OCI-M2 (cell line): ENCODE measurements at regions not wholly inside any gene's neighbourhood (a gene's known extent, or its start where the extent isn't known, plus 50 kb on each side); places are given as distances from the start of the nearest gene placed in this dataset.
"Not testable (repeated sequence)": the region's sequence is repeated elsewhere in the genome, so short reads cannot be mapped to it uniquely, and the experiment has no call there.

Experiments used
- DNase-seq: peaks from one replicate; lab custom pipeline; 2025; ENCODE audit not compliant: unreplicated experiment; lab: John Stamatoyannopoulos, UW

DNA sequence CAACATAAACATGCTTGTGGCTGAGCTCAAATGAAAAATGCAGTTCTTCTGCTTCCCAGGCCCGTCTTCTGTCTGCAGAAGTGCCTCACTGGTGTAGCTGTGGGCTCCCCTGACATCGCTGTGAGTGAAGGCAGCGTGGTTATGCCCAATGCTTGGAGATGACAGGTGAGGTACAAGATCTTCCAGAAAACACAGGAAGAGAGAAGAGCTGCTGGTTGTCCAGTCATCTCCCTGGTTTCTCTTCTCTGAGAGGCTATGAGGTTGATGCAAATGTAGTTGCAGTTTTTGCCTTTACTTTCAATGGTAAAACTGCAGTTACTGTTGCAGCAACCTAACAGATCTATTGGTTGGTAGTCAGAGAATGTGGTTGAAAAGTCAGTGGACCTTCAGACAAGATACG, 223.6 kb downstream of the GATA3 start:
- no peak for DNase-seq

DNA sequence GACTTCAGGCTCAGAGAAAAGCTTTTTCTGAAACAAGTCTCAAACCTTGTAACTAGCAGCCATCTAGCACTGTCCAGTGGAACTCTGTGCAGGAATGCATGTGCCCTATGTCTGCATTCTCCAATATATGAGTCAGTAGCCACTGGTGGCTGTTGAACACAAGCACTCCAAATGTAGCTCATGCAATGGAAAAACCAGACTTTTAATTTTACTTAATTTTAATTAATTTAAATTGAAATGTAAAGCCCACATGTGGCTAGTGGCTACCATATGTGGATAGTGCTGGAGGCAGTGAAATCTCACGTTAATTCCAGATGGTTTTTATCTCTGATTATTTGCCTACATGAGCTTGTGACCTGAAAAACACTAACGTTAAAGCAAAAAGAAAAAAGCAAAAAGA, 225.1 kb downstream of the GATA3 start:
- no peak for DNase-seq

DNA sequence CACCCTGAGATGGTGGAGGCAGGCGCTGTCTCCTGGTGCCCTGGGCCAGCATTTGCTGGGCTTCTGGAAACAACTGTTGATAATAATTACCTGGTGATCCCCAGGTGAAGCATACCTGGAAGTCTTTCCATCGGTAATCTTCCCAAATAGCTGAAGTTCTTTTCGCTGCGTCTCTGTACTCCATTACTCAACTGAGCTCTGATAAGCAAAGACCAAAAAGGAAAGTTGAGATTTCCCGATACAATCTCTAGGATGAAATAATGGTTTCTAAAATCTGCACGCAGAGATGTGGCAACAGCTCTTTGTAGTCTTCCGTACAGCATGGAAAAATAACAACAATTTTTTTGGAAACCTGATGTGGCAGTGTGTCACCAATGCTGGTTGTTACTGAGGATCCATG, 226.5 kb downstream of the GATA3 start:
- no peak for DNase-seq

DNA sequence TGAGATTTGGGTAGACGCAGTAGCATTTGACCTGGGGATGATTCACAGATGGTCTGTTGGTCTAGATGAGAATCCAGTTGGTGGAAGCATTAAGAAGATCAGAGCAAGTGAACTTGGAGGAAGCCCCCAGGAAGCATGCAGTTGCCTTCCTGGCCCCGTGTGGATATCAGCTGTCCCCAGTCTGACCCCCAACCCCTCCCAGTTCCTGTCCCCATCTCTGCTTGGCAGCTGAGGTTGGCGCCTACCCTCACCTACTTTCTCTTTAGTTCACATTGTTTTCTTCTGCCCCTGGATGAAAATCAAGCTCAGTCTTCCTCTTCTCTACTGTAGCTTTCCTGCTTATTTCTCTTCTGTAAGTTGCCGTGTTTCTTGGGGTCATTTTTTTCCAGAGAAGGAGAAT, 227.9 kb downstream of the GATA3 start:
- no peak for DNase-seq

DNA sequence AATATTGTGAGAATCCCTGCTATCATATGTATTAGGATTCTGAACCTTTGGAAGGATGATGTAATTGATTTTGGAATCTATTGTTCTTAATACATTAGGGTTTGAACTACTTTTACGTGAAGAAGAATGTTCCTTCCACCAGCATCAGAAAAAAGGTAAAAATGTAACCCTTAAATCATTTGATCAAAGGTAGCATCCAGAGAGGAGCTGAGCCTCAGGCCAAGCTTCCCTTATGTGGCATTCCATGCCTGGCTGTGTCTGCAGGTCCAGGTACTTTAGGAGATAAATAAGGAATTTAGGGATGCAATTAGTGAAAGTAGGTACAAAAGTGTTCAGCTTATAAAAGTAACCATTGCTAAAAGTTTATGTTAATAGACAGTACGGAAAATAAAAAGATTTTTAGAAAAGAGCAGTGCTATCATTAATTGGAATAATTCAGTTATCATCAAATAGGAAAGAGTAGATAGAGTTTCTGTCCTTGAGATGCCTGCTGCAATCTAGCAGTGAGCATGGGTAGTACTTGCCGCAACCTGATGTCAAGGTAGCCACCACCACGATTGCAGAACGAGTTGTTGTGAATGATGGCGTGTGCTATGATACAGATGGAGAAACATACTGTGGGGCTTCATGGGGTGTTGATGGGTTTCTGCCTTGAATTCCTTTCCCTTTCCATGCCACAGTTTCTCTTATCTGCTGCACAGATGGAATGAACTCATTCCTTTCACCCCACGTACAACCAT, 228.8 kb downstream of the GATA3 start:
- DNase-seq: no peak

DNA sequence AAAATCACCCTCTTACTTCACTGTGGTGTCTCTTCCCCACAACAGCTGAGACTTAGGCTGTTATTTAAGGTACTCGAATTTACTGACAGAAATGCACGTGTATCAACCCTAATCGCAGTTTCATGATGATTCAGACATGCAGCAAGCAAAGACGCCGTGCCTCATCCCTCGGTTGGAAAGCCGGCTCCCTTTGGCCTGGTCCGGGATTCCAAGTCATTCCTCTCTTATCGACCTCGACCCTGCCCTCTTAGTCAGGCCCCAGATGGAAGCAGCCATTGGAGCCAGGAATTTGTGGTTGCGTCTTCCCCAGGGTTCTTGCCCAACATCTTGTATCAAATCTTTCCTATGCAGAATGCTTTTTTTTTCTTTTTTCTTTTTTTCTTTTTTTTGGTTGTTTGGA, 229.5 kb downstream of the GATA3 start:
- no peak for DNase-seq

DNA sequence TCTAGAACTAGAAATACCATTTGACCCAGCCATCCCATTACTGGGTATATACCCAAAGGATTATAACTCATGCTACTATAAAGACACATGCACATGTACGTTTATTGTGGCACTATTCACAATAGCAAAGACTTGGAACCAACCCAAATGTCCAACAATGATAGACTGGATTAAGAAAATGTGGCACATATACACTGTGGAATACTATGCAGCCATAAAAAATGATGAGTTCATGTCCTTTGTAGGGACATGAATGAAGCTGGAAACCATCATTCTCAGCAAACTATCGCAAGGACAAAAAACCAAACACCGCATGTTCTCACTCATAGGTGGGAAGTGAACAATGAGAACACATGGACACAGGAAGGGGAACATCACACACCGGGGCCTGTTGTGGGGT, 231.5 kb downstream of the GATA3 start:
- DNase-seq: not testable (repeated sequence)

DNA sequence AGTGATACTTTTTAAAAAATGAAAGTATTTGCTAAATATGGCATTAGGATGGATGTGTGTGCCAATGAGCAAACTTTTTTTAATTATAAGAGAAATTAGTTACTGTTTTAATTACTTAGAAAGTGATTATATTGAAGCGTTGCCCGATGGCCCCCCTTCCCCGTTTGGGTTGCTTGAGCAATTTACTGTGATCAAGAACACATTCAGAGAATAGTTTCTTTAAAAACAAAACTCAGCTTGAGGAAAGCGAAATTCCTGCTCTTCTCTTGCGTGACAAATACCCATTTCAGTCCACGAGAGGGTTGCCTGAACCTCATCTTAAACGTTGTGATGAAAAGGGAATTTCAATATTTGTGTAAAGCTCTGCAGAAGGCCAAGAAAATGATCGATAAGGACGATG, 234.1 kb downstream of the GATA3 start:
- no peak for DNase-seq

DNA sequence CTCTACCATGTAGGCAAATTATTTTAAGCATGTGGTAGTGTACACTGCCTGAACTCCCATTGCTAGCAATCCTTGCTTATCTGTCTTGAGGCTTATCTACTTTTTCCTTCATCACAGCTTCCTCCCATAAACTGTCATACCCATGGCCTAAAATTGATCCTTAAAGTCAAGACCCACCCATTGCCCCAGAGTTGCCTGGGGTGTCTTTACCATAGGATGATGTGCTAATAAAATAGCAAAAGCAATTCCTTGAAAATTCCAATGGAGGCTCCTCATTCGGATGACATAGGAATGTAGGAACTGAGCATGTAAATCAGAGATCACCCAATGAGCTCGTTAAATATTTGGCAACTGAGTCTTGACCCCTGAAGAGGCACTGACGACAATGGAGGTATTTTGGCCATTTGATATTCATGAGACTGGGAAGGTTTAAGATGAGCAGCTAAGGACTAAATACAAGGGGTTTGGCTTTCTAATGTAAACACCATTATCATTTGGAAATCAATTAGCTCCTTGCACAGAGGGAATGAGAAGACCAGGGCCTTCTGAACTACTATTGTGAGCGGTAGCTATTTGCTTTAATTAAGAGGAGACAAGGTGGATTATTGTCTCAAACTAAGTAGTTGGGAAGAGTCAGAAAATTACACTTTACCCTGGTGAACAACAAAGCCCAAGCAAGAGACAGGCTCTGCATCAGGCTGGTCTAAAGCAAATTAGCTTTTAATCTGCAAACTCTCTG, 234.9 kb downstream of the GATA3 start:
- no peak for DNase-seq

DNA sequence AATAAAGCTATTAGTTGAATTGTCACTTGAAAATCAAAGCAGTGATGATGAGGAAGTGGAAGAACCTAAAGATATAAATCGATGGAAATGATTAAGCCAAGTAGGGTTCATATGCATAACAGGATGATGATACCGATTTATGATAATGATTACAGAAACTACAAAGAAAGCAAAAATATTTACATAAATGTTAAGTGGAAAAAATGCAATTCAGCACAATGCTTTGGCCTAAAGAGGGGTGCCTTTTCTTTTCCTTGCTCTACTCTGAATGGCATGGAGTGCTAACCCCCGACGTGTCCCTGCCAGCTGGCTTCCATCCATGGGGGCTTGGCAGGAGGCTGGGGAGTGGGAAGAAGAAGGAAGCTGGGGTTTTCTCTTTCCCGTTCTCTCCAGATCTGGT, 240.3 kb downstream of the GATA3 start:
- no peak for DNase-seq

DNA sequence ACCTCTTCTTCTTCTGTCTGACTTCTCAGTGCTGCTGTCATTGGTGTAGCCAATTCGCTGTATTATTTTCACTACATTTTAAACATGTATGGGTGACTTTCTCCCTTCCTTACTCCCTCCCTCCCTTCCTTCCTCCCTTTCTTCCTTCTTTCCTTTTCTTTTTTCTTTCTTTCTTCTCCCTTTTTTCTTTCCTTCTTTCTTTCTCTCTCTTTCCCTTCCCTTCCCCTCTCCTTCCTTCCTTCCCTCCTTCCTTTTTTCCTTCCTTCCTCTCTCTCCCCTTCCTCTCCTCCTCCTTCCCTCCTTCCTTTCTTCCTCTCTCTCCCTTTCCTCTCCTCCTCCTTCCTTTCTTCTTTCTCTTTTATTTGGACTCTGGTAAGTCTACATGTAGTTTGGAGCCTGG, 240.8 kb downstream of the GATA3 start:
- DNase-seq: no peak

DNA sequence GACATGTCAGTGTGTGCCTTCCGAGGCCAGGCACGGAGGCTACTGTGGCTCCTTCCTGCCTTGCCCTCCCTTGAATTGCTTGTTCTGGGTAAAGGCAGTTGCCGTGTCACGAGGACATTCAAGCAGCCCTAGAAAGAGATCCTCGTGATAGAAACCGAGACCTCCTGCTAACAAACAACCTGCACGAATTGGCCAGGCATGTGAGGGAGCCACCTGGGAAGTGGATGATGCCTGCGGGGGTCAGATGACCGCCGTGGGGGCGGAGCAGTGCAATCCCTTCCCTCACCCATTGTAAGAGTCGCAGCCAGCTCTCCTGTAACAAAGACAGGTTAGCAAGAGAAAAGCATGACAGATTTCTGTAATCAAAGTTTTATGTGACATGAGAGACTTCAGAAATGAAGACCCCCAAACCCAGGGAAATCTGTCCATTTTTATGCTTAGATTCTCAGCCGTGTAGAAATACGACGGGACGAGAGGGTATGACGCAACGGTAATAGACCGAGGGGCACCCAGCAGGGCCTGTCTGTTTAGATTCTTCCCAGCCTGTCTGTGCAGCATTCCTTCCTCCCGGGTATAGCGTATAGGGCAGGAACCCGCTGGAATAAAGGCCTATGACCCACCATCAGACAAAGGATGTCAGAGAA, 241.7 kb downstream of the GATA3 start:
- DNase-seq: no peak

DNA sequence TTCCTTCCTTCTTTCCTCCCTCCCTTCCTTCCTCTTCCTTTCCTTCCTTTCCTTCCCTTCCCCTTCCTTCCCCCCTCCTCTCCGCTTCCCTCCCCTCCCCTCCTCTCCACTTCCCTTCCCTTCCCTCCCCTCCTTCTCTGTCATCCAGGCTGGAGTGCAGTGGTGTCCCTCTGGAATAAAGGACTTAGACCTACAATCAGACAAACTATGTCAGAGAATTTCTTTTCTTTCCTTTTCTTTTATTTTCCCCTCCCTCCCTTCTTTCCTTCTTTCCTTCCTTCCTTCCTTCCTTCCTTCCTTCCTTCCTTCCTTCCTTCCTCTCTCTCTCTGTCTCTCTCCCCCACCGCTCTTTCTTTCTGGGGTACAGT, 242.2 kb downstream of the GATA3 start:
- no peak for DNase-seq

DNA sequence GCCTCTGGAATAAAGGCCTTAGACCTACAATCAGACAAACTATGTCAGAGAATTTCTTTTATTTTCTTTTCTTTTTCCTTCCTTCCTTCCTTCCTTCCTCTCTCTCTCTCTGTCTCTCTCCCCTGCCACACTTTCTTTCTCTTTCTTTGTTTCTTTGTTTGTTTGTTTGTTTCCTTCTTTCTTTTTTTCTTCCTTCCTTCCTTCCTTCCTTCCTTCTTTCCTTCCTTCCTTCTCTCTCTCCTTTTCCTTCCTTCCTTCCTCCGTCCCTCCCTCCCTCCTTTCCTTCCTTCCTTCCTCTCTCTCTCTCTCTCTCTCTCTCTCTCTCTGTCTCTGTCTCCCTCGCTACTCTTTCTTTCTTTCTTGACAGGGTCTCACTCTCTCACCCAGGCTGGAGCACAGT, 242.6 kb downstream of the GATA3 start:
- DNase-seq: no peak

DNA sequence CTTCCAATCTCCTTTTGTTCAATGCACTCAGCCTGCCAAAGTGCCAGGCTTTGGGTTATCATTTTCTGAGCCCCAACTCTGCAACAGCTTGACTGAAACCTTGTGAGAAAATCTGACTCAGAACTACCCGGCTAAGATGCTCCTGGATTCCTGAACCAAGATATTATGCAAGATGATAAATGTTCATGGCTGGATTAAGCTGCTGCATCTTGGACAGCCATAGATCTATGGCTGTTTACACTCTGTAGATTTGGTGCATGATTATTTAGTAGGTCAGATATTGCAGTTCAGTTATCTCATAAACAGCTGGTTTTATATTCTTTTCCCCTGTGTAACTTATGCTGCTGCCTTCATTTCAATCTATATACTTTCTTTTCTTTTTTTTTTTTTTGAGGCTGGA, 243.5 kb downstream of the GATA3 start:
- DNase-seq: no peak

DNA sequence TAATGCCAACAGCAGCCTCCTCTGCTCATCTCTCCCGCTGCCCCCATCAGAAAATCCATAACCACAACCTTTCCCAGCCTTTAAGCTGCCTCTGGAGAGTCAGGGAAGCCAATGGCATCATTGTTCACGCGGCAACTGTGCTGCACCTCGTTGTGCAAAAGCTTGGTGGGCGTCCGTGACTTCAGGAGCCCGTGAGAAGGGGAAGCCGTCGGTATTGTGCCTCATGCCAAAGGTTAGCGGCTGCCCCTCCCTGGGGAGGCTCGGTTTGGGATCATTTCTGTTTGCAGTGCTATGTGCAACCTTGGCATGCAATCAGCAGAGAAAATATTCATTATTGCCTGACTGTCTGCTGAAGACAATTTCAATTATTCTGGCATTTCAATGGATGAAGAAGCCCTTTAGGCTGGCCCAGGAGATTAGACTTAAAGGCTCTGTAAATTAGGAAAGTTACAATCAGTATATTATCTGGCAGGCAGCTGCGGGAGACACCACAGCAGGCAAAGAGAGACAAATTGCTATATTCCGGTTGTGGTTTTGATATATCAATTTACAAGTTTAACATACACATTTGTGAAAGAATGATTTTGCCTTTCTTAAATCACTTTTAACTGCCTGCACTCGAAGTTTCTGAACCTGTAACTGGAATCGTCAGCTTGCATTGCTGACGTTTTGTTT, 244.5 kb downstream of the GATA3 start:
- no peak for DNase-seq

DNA sequence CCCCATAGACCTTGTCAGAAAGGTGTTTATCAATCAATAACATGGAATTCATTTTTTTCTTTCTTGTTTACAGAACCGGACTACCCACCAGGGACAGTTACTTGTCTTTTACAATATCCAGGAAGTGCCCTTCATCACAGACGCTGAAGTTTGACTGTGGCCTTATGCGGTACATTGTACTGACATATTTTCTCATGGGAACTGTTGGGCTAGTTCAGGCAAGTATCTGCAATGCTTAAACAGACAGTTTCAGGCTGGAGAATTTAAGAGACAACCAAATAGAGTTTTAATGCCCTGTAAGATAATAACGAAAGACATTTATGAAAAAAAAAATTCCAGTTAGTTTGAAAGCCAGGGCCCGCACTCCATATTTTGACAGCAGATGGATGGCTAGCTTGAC, 246.4 kb downstream of the GATA3 start:
- no peak for DNase-seq

DNA sequence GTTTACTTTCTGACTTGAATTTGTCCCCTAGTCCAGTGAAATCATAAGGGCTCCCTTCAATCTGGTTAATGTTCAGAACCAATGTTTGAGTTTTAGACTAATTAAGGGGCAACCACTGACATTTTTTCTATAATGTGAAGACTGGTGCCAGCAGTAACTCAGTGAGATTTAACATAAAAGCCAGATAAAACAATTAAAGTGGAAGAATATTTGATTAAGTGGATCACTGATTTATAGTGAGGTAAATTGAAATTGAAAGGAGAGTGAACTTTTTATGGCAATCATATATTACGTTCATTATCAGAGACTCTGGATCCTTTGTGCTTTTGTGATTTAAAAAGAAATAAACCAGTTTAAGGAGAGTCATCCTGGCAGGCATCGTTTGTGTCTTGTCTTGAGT, 246.8 kb downstream of the GATA3 start:
- DNase-seq: no peak

DNA sequence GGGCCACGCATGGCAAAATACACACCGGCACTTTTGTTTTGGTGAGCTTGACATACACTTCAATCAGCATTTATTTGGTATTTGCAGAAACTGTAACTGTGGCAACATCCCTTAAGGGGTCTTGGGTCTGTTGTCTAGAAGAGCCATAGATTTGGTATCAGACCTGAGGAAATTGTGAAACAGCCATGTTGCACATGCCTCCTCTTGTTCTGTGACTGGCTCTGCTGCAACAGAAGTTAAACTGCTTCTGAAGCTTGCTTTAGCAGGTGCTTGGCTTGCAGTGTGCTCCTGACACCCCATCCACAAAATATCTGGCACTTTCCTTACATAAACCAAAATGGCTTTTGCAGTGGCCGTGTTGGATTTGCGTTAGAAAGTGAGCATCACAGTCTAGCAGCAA, 247.3 kb downstream of the GATA3 start:
- no peak for DNase-seq

DNA sequence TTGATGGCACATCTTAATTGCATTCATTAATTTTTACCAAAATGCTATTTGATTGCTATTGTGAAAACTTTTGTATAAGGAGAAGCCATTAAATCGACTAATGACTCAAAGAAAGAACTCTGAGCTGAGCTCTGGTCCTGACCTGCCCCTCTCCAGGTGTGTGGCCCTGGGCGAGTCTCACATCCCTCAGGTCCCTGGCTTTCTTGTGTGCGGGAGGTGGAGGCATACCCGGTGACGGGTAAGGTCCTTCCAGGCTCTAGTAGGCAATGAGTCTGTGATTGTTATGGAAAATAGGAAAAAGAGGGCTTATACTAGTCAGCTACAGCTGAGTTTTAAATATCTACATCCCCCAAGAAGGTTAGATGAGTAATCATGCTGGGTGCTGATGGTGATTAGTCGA, 248.1 kb downstream of the GATA3 start:
- no peak for DNase-seq

DNA sequence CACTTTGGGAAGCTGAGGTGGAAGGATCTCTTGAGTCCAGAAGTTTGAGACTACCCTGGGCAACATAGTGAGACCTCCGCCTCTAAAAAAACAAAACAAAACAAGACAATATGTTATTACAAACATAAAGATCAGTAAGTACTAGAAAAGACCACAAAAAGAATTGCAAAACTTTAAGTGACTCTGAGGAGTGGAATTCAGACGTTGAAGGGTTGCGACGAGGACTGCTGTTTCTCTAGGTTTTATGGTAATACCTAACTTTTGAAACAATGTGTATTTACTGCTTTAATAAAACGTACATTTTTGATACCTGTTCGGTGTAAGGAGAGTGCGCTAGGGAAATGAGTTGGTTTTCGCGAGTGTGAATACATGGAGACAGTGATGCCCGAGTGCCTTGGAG, 250.4 kb downstream of the GATA3 start:
- DNase-seq: no peak
